RWPE2 (cell line): ENCODE measurements at regions not wholly inside any gene's neighbourhood (a gene's known extent, or its start where the extent isn't known, plus 50 kb on each side); places are given as distances from the start of the nearest gene placed in this dataset.

Source experiments
- ATAC-seq: fragments of 200-7000 bp; cut with Tn5 transposase; 3 replicates; pipeline ENCODE4 v1.9.1; 2021; ENCODE audit warnings: low read depth
- DNase-seq: peaks from one replicate; pipeline ENCODE4 v3.0.0-alpha.2; 2020; ENCODE audit warnings: low spot score
- H3K27ac ChIP-seq: fragments of 450-650 bp; 2 replicates; pipeline ENCODE4 v1.5.1; 2017; ENCODE audit warnings: mild to moderate bottlenecking; ENCODE audit not compliant: poor library complexity, severe bottlenecking
- H3K27me3 ChIP-seq: fragments of 250-450 bp; sonication (Bioruptor Pico); 2 replicates; pipeline ENCODE4 v1.5.1; 2021; ENCODE audit warnings: mild to moderate bottlenecking, moderate library complexity; ENCODE audit not compliant: insufficient read depth, poor library complexity, severe bottlenecking
- H3K36me3 ChIP-seq: fragments of 250-450 bp; sonication (Bioruptor Pico); 2 replicates; pipeline ENCODE4 v1.5.1; 2020; ENCODE audit warnings: low read depth, mild to moderate bottlenecking, moderate library complexity
- H3K4me1 ChIP-seq: fragments of 250-450 bp; sonication (Bioruptor Pico); 2 replicates; pipeline ENCODE4 v1.5.1; 2021; ENCODE audit warnings: mild to moderate bottlenecking, moderate library complexity; ENCODE audit not compliant: insufficient read depth, poor library complexity, severe bottlenecking
- H3K4me3 ChIP-seq: fragments of 250-450 bp; sonication (Bioruptor Pico); 2 replicates; pipeline ENCODE4 v1.5.1; 2021; ENCODE audit warnings: mild to moderate bottlenecking, moderate library complexity; ENCODE audit not compliant: severe bottlenecking
- H3K9me3 ChIP-seq: fragments of 250-450 bp; sonication (Bioruptor Pico); 2 replicates; pipeline ENCODE4 v1.5.1; 2021; ENCODE audit warnings: mild to moderate bottlenecking, moderate library complexity; ENCODE audit not compliant: severe bottlenecking
- TF ChIP-seq, protein P1 (sequence below): fragments of 450-650 bp; IDR thresholded peaks from one replicate; pipeline ENCODE4 v1.5.1; 2017; ENCODE audit warnings: mild to moderate bottlenecking, moderate library complexity; ENCODE audit not compliant: poor library complexity, severe bottlenecking

DNA sequence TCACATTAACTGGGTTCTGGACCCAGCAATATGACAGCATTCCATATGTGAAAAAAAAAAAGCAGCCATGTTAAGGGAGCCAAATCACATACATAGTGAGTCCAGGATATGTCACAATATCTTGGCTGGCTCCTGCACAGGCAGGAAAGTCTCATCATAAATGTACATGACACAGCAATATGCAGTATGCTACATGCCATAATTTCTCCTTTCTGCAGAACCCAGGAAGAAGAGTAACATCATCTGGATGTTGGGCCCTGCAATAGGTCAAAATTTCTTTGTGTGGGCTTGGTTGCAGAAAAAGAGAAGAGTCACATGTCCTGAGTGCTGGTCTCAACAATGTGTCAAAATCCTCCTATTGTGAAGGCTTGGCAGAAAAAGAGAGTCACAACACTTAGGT lies 902.8 kb upstream of the AMELY start:
- TF ChIP-seq, protein P1, sequence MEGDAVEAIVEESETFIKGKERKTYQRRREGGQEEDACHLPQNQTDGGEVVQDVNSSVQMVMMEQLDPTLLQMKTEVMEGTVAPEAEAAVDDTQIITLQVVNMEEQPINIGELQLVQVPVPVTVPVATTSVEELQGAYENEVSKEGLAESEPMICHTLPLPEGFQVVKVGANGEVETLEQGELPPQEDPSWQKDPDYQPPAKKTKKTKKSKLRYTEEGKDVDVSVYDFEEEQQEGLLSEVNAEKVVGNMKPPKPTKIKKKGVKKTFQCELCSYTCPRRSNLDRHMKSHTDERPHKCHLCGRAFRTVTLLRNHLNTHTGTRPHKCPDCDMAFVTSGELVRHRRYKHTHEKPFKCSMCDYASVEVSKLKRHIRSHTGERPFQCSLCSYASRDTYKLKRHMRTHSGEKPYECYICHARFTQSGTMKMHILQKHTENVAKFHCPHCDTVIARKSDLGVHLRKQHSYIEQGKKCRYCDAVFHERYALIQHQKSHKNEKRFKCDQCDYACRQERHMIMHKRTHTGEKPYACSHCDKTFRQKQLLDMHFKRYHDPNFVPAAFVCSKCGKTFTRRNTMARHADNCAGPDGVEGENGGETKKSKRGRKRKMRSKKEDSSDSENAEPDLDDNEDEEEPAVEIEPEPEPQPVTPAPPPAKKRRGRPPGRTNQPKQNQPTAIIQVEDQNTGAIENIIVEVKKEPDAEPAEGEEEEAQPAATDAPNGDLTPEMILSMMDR: no peak
- 0 out of 3 replicates have a peak, but pooled peaks have one; percentile 15 for ATAC-seq
- Histone ChIP-seq H3K9me3 (no peaks in the 10 kb centered on the region), H3K36me3 (no peaks in the 10 kb centered on the region), H3K4me1 (peaks cover 22% of the 10 kb centered on the region), H3K27me3 (no peaks in the 10 kb centered on the region), H3K4me3 (no peak overlapping the region), H3K27ac (peak overlapping the region; percentile 46)
- DNase-seq: no peak

DNA sequence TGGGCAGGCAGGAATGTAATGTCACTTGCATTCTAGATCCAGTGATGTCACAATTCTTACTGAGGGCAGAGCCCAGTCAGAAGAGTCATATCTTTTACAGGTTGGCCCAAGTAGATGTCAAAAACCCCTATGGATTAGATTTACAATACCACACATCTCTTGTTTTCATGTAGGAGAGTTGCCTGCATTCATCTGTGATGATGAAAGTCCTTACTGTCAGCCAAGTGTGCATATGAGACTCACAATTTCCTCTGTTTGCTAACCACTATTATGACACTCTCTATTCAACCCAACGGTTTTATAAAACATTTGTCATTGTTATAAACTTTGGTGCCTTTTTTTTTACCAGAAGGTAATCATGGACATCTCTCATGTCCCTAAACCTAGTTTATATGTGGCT lies 898.8 kb upstream of the AMELY start:
- DNase-seq (no peak), ATAC-seq (no peak)
- no peak overlapping the region for H3K27ac ChIP-seq
- H3K4me3 ChIP-seq: no peak overlapping the region
- no peaks in the 10 kb centered on the region for H3K36me3 ChIP-seq
- H3K9me3 ChIP-seq: no peaks in the 10 kb centered on the region
- no peaks in the 10 kb centered on the region for H3K27me3 ChIP-seq
- H3K4me1 ChIP-seq: peaks cover 19% of the 10 kb centered on the region
- TF ChIP-seq, protein P1: no peak

DNA sequence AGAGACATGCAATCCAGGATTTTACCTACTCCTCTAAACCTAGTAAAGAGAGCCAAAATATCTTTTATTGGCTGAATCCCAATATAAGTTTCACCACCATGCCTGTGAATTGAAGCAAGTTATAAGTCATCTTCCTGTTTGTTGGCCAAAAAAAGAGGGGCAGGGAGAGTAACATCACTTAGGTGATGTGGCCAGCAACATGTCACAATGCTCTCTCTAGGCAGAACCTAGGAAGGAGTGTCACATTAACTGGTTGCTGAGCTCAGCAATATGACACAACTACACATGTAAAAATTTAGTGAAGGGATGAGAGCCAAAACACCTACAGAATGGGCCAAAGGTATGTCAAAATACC lies 895.9 kb upstream of the AMELY start:
- H3K36me3 ChIP-seq: no peaks in the 10 kb centered on the region
- peak overlapping the region; percentile 68 for H3K27ac ChIP-seq
- no peaks in the 10 kb centered on the region for H3K9me3 ChIP-seq
- H3K4me3 ChIP-seq: no peak overlapping the region
- ATAC-seq (no peak), DNase-seq (no peak)
- peaks cover 38% of the 10 kb centered on the region for H3K4me1 ChIP-seq
- TF ChIP-seq, protein P1: no peak
- H3K27me3 ChIP-seq: no peaks in the 10 kb centered on the region

DNA sequence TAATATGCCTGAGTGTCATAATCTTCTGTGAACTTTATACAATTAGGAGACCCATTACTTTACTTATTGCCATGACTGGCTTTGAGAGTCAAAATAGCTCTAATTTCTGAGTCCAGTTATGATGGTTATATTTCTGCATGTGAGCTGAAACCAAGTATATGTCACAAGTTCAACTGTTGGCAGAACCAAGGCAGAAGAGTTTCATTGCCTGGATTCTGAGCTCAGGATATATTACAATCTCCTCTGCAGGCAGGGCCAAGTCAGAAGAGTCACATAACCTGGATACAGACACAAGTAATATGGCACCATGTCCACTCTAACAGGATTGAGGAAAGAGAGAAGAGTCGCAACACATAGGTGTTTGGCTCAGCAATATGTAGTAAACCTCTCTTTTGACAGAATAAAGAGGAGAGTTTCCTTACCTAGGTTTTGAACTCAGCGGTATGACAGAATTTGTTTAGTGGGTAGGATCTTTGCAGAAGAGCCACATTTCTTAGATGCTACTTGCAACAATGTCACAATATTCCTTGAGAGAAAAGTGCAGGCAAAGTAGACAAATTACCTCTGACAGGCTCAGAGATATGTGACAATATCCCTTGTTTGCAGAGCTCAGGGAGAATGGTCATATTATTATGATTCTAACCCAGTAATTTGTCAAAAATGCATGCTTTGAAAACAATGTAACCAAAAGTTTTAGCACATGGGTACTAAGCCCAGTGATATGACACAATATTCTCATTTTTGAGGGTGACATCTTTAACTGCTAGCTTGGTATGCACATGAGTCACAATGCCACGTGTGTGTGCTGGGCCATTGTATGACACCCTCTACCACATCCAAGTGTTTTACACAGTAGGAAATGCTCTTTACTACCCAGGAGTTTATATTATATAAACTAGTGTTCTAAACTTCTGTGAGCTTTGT lies 895.3 kb upstream of the AMELY start:
- H3K4me1 ChIP-seq: peaks cover 38% of the 10 kb centered on the region
- TF ChIP-seq, protein P1: no peak
- no peaks in the 10 kb centered on the region for H3K27me3 ChIP-seq
- no peaks in the 10 kb centered on the region for H3K36me3 ChIP-seq
- no peaks in the 10 kb centered on the region for H3K9me3 ChIP-seq
- ATAC-seq (0 out of 3 replicates have a peak, but pooled peaks have one; percentile 17), DNase-seq (no peak)
- no peak overlapping the region for H3K4me3 ChIP-seq
- peak overlapping the region; percentile 68 for H3K27ac ChIP-seq

DNA sequence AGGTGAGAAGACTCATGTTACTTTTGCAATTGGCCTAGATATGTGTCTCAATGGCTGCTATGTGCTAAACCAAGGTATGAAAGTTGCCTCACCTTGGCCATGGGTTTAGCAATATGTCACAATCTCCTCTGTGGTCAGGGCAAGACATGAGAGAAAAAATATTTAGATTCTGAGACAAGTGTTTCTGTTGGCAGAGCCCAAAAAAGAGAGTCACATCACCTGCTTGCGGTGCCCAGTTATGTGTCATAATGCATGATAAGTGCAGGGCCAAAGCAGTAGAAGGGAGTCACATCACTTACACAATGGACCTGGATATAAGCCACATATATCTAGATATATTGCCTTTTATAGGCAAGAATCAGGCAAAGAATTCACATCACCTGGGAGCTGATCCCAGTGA lies 894.1 kb upstream of the AMELY start:
- no peaks in the 10 kb centered on the region for H3K36me3 ChIP-seq
- peaks cover 38% of the 10 kb centered on the region for H3K4me1 ChIP-seq
- H3K27me3 ChIP-seq: no peaks in the 10 kb centered on the region
- TF ChIP-seq, protein P1: no peak
- ATAC-seq (peak; percentile 44), DNase-seq (no peak)
- H3K4me3 ChIP-seq: no peak overlapping the region
- no peaks in the 10 kb centered on the region for H3K9me3 ChIP-seq
- peak overlapping the region; percentile 68 for H3K27ac ChIP-seq
